HG02885 (cell line): ENCODE measurements at regions not wholly inside any gene's neighbourhood (a gene's known extent, or its start where the extent isn't known, plus 50 kb on each side); places are given as distances from the start of the nearest gene placed in this dataset.
"Not testable (repeated sequence)": the region's sequence is repeated elsewhere in the genome, so short reads cannot be mapped to it uniquely, and the experiment has no call there.

Source experiments
- ATAC-seq: cut with Tn5 transposase; IDR thresholded peaks from one replicate; pipeline ENCODE4 v1.9.1; 2021; ENCODE audit warnings: mild to moderate bottlenecking; ENCODE audit not compliant: unreplicated experiment, poor library complexity

DNA sequence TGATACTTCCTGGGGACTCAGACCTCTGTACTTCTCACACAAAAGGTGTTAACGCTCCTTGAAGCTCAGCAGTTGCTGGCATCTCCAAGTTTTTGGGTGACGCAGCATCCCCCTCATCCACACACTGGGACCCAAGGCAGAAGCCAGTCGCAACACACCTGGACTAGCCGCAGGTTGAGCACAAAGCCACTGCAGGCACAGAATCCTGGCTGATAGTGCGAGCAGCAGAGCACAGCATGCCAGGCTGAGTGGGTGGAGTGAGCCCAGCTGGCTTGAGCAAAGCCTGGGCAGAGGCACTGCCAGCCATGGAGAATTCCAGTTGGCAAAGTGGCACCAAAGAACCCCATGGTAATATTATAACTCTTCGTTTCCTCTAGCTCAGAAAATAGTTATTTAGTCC is 873.2 kb upstream of the NDST4 start:
- no peak for ATAC-seq

DNA sequence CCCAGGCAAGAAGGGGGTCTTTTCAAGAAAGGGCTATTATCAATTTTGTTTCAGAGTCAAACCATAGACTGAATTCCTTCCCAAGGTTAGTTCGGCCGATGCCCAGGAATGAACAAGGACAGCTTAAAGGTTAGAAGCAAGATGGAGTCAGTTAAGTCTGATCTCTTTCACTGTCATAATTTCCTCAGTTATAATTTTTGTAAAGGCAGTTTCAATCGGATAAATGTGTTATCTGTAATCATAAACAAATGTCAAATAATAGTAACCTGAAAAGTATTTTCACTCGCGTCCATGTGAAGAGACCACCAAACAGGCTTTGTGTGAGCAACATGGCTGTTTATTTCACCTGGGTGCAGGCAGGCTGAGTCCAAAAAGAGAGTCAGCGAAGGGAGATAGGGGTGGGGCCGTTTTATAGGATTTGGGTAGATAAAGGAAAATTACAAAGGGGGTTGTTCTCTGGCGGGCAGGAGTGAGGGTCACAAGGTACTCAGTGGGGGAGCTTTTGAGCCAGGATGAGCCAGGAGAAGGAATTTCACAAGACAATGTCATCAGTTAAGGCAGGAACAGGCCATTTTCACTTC is 862.1 kb upstream of the NDST4 start:
- ATAC-seq = not testable (repeated sequence)

DNA sequence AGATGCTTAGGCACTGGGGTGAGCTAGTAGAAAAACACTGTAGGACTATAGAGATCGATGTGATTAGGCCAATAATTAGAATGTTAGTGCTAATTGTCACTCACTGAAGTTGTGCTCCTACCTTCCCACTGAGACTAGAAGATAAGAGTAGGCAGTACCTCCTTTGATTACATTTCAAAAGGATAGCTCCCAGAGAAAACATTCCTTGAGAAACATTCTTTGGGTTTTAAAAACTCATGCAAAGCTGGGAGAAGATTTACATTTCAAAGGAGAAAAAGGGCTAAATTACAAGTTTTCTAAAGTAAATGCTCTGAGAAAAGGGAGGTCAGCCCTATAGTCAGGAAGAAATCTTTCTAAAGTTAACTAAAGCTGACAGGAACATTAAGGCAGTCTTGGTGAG is 860.3 kb upstream of the NDST4 start:
- ATAC-seq = no peak

DNA sequence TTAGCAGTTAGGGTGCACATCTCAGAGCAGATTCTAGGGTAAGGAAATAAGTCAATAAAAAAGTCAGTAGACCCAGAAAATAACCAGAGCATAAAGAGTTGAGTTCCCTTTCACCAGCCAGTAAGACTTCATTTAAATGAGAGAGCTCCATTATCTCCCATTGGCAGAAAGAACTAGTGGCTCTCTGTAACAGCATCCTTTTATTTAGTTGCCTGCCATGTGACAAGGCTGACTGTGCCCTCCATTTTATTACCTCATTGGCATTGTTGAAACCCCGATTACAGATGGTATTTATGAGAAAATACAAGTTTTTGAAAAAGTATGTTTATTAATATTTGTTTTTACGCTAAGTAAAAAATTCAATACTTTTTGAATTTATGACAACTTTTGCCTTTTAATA is 859.5 kb upstream of the NDST4 start:
- ATAC-seq = no peak

DNA sequence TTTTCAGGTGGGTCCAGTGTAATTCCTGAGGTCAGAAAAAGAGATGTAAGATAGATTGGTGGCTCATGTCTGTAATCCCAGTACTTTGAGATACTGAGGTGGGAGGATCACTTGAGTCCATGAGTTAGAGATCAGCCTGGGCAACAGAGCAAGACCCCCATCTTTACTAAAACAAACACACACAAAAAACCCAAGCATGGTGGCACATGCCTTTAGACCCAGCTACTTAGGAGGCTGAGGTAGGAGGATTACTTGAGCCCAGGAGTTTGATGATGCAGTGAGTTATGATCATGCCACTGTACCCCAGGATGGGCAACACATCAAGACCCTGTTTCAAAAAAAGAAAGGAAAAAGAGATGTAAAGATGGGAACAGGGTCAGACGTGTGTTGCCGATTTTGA is 857.4 kb upstream of the NDST4 start:
- no peak for ATAC-seq

DNA sequence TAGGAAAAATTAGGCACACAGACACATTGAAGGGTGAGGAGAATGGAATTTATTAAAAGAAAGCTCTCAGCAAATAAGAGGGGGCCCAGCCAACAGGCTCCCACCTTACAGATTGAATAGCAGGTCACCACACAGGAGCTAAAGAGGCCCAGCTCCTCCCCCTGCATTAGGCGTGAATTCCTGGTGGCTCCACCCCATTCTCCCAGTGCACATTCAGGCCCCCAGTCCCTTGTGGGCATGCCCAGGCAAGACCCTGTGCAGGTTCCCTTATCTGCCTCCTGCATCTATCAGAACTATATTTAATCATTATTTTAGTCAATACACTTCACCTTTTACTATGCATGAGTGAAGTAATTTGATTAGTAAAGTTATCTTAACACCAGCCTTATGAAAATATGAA is 856.3 kb upstream of the NDST4 start:
- no peak for ATAC-seq

DNA sequence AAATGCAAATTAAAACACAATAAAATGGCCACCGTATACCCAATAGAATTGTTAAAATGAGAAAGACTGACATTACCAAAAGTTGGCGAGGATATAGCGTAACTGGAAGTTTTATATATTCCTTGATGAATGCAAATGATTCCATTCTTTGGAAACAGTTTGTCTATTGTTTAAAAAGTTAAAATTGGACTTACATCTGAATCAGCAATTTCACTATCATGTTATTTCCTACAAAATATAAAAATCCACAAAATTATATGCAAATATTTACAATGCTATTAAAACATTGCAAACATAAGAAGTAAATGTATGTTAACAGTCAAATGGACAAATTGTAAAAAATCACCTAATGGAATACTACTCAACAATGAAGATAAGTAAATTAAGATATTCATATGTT is 852.2 kb upstream of the NDST4 start:
- no peak for ATAC-seq

DNA sequence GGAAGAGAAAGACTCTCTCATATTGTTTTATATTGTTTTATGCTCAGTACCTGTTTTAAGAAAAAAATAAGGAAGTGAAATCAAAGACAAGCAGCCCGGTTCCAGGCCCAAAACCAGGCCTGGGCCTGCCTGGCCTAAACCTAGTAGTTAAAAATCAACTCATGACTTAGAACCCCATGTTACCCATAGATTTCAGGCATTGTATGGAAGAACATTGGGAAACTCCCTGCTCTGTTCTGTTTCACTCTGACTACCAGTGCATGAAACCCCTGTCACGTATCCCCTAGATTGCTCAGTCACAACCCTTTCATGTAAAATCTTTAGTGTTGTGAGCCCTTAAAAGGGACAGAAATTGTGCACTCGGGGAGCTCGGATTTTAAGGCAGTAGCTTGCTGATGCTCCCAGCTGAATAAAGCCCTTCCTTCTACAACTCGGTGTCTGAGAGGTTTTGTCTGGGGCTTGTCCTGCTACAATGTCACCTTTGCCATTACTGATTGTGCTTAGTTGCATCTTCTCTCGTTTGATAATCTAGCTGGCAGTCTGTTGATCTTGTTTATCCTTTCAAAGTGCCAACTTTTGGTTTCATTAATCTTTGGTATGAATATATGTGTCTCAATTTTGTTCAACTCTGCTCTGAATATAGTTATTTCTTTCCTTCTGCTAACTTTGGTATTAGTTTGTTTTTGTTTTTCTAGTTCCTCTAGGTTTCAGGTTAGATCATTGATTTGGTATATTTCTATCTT is 842.8 kb upstream of the NDST4 start:
- peak; percentile 61 for ATAC-seq

DNA sequence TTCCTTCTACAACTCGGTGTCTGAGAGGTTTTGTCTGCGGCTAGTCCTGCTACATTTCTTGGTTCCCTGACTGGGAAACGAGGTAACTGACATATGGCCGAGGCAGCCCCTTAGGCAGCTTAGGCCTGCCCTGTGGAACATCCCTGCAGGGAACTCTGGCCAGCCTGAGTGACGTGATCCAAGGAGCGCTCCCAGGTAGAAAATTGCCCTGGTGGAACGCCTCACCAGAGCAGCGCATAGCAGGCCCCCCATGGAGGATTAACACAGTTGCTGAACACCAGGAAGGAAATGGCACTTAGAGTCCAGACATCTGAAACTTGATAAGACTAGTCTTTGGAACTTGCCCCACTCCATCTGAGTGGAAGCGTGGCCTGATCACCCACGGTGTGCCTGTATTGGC is 837.4 kb upstream of the NDST4 start:
- no peak for ATAC-seq

DNA sequence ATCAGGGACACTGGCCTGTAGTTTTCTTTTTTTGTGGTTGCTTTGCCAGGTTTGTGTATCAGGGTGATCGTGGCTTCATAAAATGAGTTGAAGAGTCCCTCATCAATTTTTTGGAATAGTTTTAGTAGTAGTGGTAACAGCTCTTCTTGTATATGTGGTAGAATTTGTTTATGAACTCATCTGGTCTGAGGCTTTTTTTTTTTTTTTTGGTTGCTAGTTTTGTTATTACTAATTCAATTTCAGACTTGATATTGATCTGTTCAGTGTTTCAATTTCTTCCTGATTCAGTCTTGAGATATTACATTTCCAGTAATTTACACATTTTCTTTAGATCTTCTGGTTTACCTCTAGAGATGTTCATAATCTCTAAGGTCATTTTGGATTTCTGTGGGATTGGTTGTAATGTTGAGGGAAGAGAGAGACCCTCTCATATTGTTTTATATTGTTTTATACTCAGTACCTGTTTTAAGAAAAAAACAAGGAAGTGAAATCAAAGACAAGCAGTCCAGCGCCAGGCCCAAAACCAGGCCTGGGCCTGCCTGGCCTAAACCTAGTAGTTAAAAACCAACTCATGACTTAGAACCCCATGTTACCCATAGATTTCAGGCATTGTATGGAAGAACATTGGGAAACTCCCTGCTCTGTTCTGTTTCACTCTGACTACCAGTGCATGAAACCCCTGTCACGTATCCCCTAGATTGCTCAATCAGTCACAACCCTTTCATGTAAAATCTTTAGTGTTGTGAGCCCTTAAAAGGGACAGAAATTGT is 836.7 kb upstream of the NDST4 start:
- peak; percentile 78 for ATAC-seq

DNA sequence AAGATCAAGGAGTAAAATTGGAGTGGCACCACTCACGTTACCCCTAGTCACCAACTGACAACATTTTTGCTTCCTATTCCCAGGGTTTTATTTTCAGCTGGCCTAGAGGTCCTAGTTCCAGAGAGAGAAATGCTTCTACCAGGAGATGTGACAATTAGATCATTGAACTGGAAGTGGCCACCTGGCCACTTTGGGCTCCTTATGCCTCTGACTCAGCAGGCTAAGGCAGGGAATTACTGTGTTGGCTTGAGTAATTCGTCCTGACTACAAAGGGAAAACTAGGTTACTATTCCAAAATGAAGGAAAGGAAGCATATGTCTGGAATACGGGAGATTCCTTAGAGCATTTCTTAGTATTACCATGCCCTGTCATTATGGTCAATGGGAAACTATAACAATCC is 831.6 kb upstream of the NDST4 start:
- ATAC-seq = no peak

DNA sequence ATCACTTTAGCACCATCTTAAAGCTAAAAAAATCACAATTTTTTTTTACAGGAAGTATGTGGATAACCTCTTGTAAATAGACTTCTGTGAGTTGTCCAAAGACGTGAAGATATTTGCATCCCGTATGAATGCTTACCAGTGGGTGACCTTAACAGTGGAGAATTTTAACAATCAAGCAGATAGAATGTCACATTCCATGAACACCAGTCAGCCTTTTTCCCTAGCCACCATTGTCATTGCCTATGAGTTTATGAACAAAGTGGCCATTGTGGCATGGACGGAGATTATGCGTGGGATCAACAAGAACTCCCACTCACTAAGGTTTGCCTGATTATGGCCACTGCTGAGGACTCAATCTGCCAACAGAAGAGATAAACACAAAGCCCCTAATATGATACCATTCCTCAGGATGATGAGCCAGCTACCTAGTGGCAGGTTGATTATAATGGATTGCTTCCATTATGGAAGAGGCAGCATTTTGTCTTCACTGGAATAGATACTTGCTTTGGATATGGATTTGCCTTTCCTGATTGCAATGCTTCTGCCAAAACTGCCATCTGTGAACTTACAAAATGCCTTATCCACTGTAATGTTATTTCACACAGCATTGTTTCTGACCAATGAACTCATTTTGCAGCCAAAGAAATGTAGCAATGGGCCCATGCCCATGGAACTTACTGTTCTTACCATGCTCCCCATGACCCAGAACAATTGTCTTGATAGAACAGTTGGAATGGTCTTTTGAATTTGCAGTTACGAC is 830.9 kb upstream of the NDST4 start:
- no peak for ATAC-seq

DNA sequence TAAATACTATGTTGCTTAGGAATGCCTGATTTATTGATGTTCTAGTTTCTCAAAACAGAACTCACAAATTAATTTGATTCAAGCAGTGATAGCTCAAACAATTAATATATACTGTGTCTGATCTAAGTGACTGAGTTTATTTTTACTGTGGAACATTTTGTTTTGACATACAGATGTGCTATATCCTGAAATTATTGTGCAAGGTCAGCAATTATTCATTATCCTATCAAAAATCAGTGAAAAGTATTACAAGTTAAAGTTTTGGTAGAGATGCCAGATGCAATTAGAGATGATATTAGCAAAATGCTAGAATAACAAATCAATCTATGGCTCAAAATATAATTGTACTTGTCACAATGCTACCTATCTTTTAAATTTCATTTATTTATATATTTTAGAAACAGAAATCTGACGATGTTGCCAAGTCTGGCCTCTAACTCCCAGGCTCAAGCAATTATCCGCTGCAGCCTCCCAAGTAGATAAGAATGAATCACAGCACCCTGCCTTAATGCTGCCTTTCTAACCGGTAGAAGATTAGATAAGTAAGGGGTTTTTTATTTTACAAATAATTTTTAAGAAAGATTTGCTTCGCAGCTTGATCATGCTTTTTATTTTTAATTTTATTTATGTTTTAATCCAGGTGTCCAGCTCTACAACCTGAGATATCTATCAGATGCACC is 825.5 kb upstream of the NDST4 start:
- no peak for ATAC-seq

DNA sequence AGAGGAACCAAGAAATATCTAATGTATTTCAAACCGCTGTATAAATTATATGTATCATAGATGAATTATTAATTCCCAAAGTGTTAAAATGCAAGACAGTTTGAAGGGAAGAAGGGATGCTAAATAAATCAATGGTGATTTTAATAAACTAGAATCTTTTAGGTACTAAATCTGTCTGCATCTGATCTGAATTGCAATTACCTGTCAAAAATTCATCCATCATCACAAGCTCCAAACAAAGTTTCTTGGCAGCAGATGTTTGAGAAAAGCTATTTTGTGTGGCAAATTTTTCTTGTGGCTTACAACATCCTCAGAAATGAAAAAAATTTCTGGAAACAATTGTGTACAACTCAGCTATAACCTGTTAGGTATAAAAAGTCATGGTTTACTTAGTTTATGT is 816.0 kb upstream of the NDST4 start:
- no peak for ATAC-seq

DNA sequence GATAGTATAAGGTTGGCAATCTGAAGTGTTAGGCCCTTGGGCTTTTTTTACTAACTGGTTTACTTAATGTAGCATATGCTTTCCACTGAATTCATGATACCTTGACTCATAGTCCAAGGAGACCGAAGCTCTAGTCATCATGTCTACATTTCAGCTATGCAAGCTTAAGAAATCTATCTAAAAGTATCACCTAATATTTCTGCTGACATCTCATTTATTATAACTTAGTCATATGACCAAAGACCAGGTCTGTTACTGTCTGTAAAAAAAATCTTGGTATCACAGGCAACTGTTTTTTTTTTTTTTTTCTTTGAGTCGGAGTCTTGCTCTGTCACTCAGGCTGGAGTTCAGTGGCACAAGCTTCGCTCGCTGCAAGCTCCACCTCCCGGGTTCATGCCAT is 814.0 kb upstream of the NDST4 start:
- no peak for ATAC-seq

DNA sequence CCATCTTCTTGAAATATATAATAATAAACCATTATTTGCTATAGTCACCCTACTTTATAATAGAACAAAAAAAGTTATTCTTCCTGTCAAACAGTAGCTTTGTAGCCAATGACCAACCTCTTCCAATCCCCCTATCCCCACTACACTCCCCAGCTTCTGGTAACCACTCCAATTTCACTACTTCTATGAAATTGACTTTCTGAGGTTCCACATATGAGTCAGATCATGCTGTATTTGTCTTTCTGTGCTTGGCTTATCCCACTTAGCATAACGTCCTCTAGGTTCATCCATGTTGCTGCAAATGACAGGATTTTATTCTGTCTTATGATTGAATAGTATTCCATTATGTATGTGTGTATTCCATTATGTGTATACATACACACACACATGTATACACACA is 809.7 kb upstream of the NDST4 start:
- ATAC-seq = no peak

DNA sequence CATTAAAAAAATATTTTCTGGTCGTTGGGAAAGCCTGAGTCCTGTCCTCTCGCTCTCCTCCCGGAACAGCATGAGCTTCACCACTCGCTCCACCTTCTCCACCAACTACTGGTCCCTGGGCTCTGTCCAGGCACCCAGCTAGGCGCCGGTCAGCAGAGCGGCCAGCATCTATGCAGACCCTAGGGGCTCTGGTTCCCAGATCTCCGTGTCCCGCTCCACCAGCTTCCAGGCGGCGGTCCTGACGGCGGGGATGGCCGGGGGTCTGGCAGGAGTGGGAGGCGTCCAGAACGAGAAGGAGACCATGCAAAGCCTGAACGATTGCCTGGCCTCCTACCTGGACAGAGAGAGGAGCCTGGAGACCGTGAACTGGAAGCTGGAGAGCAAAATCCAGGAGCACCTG is 807.2 kb upstream of the NDST4 start:
- no peak for ATAC-seq

DNA sequence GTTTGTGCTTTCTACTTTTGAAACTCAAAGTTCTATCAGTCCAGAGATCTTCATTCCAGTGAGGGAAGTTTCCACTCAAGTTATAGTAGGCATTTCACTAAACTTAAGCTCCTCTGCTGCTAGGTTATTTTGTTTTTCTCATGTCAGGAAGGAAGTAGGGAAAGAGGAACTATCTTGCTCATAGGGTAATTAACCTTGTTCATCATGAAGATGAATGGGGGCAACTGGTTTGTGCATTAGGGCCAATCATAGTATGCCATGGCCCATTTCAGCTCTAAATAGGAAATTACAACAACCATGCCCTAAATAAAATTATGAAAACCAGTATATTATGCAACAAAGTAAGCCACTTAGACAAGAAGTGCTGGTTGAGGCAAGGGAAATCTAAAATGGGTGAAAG is 804.7 kb upstream of the NDST4 start:
- ATAC-seq = no peak

DNA sequence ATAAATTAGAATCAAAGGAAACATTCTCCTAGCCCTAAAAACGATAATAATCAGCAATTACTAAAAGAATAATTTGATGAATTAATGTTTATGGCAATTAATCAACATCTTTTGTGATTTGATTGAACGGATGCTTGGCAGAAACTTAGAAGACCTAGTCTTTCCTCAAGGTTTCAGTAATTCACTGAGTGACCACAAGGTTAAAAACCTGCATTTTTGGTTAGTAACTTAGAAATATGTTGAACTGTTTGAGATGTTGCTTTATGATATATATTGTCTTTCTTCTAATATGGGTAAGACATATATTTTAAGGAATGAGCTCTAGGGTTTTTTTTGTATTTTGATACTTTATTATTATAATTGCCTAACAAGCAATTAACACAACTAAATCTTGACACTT is 793.0 kb upstream of the NDST4 start:
- ATAC-seq = no peak

DNA sequence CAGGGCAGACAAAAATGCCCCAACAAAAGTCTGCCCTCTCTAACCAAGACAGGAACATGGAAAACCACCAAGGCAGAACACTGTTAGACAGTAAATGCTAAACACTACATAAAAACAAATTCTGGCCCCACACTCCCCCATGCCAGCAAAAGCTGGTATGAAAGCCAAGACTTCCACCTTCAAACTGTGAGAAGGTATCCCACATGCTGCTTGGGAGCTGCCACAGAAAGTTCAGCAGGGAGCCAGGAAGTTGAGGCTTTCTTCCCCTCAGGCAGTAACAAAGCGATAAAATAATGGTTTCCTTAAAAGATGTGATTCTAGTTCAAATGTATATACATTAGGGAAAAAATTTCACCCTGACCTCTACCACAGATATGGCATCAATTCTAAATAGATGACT is 770.4 kb upstream of the NDST4 start:
- no peak for ATAC-seq
